Naive thymus-derived CD8-positive, alpha-beta T cell (primary cell): ENCODE measurements at regions not wholly inside any gene's neighbourhood (a gene's known extent, or its start where the extent isn't known, plus 50 kb on each side); places are given as distances from the start of the nearest gene placed in this dataset.

Experiments
- ATAC-seq, 2 donors: fragments of 150-1000 bp; cut with Tn5 transposase in 1 of 2; sonication (Bioruptor Pico), chemical (Tn5 transposase) in 1 of 2; 1 replicate in 1 of 2; 2 replicates in 1 of 2; pipeline ENCODE4 v1.10.0; 2021; ENCODE audit warnings: mild to moderate bottlenecking in 2 of 2, moderate library complexity in 2 of 2
- POLR2A ChIA-PET: fragments of 350-600 bp; sonication (Branson Sonifier 250); formaldehyde crosslinking; loops from one replicate; lab custom pipeline; 2021; ENCODE audit warnings: antibody characterized with exemption; lab: Charles Lee
- DNase-seq, 10 donors: peaks; one replicate each; pipeline versions ENCODE4 v3.0.0 to v3.0.0-alpha.2; 2020 to 2022
- H3K27ac Mint-ChIP-seq, 10 donors: one replicate each; pipeline ENCODE4 v1.8.0; 2020 to 2022; ENCODE audit warnings: mild to moderate bottlenecking in 10 of 10, mixed read lengths in 10 of 10, moderate library complexity in 4 of 10, inconsistent platforms in 1 of 10
- H3K27me3 Mint-ChIP-seq, 5 donors: one replicate each; pipeline ENCODE4 v1.8.0; 2021 to 2022; ENCODE audit warnings: mixed read lengths in 5 of 5
- H3K36me3 Mint-ChIP-seq, 3 donors: one replicate each; pipeline ENCODE4 v1.8.0; 2020 to 2022; ENCODE audit warnings: mixed read lengths in 3 of 3, mild to moderate bottlenecking in 2 of 3, inconsistent platforms in 1 of 3
- H3K4me1 Mint-ChIP-seq, 4 donors: one replicate each; pipeline ENCODE4 v1.8.0; 2021 to 2022; ENCODE audit warnings: mixed read lengths in 4 of 4
- H3K4me3 Mint-ChIP-seq, 10 donors: one replicate each; pipeline ENCODE4 v1.8.0; 2020 to 2022; ENCODE audit warnings: mild to moderate bottlenecking in 10 of 10, mixed read lengths in 10 of 10, moderate library complexity in 6 of 10, inconsistent platforms in 1 of 10
- H3K9me3 Mint-ChIP-seq, 9 donors: one replicate each; pipeline ENCODE4 v1.8.0; 2020 to 2022; ENCODE audit warnings: mixed read lengths in 9 of 9, mild to moderate bottlenecking in 3 of 9, inconsistent platforms in 1 of 9, moderate library complexity in 1 of 9

DNA sequence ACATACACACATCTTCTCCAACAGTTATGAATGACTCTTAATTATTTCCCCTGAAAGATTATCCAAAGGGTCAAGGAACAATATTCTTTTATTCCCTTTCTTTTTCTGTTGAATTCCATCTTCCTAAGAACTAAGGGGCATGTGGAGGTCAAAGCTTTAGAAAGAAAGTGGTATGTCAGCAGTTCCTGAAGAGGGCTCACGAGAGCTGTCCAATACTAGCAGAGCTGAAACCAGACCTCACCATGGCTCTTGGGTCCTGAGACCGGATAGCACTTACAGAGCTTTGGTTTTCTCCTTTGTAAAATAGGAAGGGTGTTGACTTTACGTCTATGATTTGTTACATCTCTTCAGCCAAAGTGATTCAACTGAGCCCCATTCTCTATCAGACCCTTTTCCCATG lies 109.8 kb upstream of the FREM2 start:
- Mint-ChIP-seq H3K9me3 (no peaks in the 10 kb centered on the region), H3K36me3 (no peaks in the 10 kb centered on the region), H3K27me3 (peaks cover 0 to 4% (median 1%) of the 10 kb centered on the region in 5 donors), H3K27ac (no peak overlapping the region), H3K4me3 (no peak overlapping the region), H3K4me1 (no peaks in the 10 kb centered on the region)
- DNase-seq: no peak
- POLR2A ChIA-PET: no interaction called here
- no peak for ATAC-seq

DNA sequence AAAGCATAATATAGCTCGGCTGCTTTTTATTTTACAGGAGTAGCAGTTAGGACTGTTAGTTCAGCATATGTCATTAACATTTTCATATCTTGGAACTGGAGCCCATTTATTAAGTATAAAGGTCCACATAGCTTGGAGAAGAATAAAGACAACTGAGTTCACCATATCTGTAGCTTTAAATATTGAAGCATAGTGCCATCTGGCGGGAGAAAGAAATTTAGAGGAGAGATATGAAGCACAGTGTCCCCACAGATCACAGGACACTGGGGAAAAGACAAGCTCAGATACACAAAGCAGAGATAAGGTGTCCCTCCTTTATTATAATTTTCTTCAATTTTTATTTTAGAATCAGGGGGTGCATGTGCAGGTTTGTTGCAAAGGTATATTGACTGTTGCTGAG lies 104.7 kb upstream of the FREM2 start:
- no peak for ATAC-seq
- H3K4me3 Mint-ChIP-seq: no peak overlapping the region
- no peaks in the 10 kb centered on the region for H3K36me3 Mint-ChIP-seq
- peak in 2 of 10 donors; percentile 2 to 6 for DNase-seq
- peaks cover 0 to 12% (median 2%) of the 10 kb centered on the region in 5 donors for H3K27me3 Mint-ChIP-seq
- H3K9me3 Mint-ChIP-seq: no peaks in the 10 kb centered on the region
- POLR2A ChIA-PET: no interaction called here
- H3K27ac Mint-ChIP-seq: no peak overlapping the region
- no peaks in the 10 kb centered on the region for H3K4me1 Mint-ChIP-seq

DNA sequence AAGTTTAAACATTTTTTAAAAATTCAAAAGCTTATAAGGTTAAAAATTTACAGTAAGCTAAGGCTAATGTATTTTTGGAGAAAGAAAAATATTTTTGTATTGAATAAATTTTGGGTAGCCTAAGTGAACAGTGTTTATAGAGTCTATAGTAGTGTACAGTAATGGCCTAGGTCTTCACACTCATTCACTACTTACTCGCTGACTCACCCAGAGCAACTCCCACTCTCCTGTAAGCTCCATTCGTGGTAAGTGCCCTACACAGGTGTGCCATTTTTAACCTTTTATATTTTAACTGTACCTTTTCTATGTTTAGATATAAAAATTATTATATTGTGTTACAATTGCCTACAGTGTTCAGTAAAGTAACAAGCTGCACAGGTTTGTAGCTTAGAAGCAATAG lies 96.6 kb upstream of the FREM2 start:
- H3K4me1 Mint-ChIP-seq: no peaks in the 10 kb centered on the region
- peaks cover 2 to 11% (median 8%) of the 10 kb centered on the region in 5 donors for H3K27me3 Mint-ChIP-seq
- DNase-seq (no peak), ATAC-seq (no peak)
- no peak overlapping the region for H3K4me3 Mint-ChIP-seq
- H3K27ac Mint-ChIP-seq: no peak overlapping the region
- POLR2A ChIA-PET: no interaction called here
- peaks cover 0 to 10% (median 0%) of the 10 kb centered on the region in 9 donors for H3K9me3 Mint-ChIP-seq
- no peaks in the 10 kb centered on the region for H3K36me3 Mint-ChIP-seq

DNA sequence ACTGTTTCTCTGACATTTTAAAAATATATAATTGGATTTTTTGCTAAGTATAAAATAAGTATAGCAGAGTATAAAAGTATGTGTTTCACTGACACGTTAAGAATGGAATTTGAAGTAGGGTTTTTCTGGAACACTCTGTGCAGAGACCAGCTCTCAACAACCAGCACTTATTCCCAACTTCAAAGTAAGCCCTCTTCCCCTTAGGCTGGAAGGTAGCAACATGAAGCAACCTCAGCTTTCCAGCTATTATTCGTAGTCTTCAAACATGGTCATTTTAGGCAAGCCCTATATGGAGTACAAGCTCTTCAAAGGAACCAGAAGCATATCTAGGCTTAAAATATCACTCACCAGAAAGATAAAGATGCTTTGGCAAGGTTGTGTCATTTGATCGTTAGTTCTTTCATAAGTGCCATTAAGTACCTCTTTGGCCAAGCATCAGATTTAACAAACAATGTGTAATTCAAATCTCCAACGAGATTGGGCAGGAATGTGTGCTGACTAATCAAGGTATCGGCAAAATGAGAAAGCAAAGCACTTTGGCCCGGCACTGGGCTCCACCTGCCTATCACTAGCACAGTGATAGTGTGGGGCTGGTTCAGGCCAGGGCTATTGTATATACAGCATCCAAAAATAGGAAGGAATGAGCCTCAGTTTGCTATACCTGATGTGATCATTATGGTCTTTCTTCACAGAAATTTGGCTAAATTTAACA lies 95.9 kb upstream of the FREM2 start:
- no peaks in the 10 kb centered on the region for H3K4me1 Mint-ChIP-seq
- POLR2A ChIA-PET: no interaction called here
- no peak for ATAC-seq

GRCh38 chr13:38602266-38602665 lies 84.6 kb upstream of the FREM2 start:
- H3K4me3 Mint-ChIP-seq: no peak overlapping the region
- DNase-seq (no peak), ATAC-seq (no peak)
- POLR2A ChIA-PET: no interaction called here
- no peak overlapping the region for H3K27ac Mint-ChIP-seq
- H3K27me3 Mint-ChIP-seq: peaks cover 4 to 32% (median 7%) of the 10 kb centered on the region in 5 donors
- peaks cover 0 to 2% (median 0%) of the 10 kb centered on the region in 9 donors for H3K9me3 Mint-ChIP-seq
- no peaks in the 10 kb centered on the region for H3K4me1 Mint-ChIP-seq
- H3K36me3 Mint-ChIP-seq: no peaks in the 10 kb centered on the region

More for the DNA sequence above, 95.9 kb upstream of the FREM2 start:
- H3K9me3 Mint-ChIP-seq: peaks cover 0 to 10% (median 0%) of the 10 kb centered on the region in 9 donors
- no peak overlapping the region for H3K4me3 Mint-ChIP-seq
- no peaks in the 10 kb centered on the region for H3K36me3 Mint-ChIP-seq
- no peak overlapping the region for H3K27ac Mint-ChIP-seq
- peaks cover 2 to 14% (median 9%) of the 10 kb centered on the region in 5 donors for H3K27me3 Mint-ChIP-seq
- DNase-seq: no peak

- no peak overlapping the region for H3K4me3 Mint-ChIP-seq
- ATAC-seq: no peak
- no peaks in the 10 kb centered on the region for H3K4me1 Mint-ChIP-seq
- no peaks in the 10 kb centered on the region for H3K36me3 Mint-ChIP-seq
- POLR2A ChIA-PET: no interaction called here
- no peak for DNase-seq
- H3K27me3 Mint-ChIP-seq: peaks cover 0 to 23% (median 3%) of the 10 kb centered on the region in 5 donors
- no peak overlapping the region for H3K27ac Mint-ChIP-seq
- peaks cover 0 to 2% (median 0%) of the 10 kb centered on the region in 9 donors for H3K9me3 Mint-ChIP-seq
Observed at GRCh38 chr13:38606699-38607535, 80.0 kb upstream of the FREM2 start.

DNA sequence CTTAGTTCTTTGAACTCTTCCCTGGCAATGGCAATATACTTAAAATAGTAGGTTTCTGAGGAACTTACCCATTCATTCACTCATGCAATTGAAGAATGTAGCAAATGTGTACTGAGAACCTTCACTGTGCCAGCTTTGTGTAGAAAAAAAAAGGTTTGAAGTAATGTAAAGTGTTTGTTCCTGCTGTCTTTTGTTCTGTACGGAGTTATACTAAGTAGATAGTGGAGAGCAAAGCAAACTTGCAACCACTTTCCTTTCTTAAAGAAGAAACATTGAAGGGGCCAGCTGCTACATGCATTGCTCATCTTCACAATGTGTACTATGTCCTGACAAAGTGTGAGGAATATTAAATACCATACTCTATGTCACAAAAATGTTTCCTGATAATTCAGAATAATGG lies 68.9 kb upstream of the FREM2 start:
- POLR2A ChIA-PET: no interaction called here
- Mint-ChIP-seq H3K27me3 (peaks cover 0 to 2% (median 0%) of the 10 kb centered on the region in 5 donors), H3K4me1 (no peaks in the 10 kb centered on the region), H3K9me3 (peaks cover 0 to 3% (median 0%) of the 10 kb centered on the region in 9 donors), H3K36me3 (no peaks in the 10 kb centered on the region), H3K4me3 (no peak overlapping the region), H3K27ac (no peak overlapping the region)
- DNase-seq (no peak), ATAC-seq (no peak)

DNA sequence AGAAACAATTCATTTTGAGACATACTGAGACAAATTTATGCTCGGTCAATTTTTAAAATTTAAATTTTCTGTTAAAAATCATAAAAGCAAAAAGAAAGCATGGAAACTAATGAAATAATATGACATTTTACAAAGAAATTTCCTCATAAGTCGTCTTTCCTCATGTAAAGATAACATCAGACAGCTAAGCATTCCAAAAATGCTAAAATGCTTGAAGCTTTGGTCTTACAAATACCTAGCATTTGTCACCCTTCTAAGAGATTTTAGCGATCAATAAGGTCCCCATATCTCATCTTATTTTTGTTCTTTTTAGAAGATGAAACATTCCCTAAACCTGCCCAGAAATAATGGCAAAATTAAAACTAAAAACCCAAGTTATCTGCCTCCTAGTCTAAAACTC lies 68.5 kb upstream of the FREM2 start:
- DNase-seq: no peak
- Mint-ChIP-seq H3K27me3 (peaks cover 0 to 2% (median 0%) of the 10 kb centered on the region in 5 donors), H3K4me3 (no peak overlapping the region), H3K9me3 (peaks cover 0 to 3% (median 0%) of the 10 kb centered on the region in 9 donors), H3K27ac (no peak overlapping the region), H3K36me3 (no peaks in the 10 kb centered on the region), H3K4me1 (no peaks in the 10 kb centered on the region)
- ATAC-seq: no peak
- POLR2A ChIA-PET: no interaction called here

GRCh38 chr13:38618881-38619280 lies 68.0 kb upstream of the FREM2 start:
- ATAC-seq: no peak
- no peaks in the 10 kb centered on the region for H3K4me1 Mint-ChIP-seq
- H3K36me3 Mint-ChIP-seq: no peaks in the 10 kb centered on the region
- peaks cover 0 to 2% (median 0%) of the 10 kb centered on the region in 5 donors for H3K27me3 Mint-ChIP-seq
- H3K9me3 Mint-ChIP-seq: peaks cover 0 to 3% (median 0%) of the 10 kb centered on the region in 9 donors
- no peak overlapping the region for H3K4me3 Mint-ChIP-seq
- POLR2A ChIA-PET: no interaction called here
- no peak for DNase-seq
- H3K27ac Mint-ChIP-seq: no peak overlapping the region

DNA sequence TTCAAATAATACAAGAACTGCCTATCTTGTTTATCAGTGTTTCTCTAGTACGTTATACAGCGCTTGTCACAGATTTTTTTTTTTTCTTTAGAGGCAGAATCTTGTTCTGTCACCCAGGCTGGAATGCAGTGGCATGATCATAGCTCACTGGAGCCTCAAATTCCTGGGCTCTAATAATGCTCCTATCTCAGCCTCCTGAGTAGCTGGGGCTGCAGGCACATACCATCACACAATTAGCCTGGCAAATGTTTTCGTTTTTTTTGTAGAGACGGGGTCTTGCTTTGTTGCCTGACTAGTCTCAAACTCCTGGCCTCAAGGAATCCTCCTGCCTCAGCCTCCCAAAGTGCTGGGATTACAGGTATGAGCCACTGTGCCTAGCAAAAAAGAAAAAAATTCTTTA lies 66.0 kb upstream of the FREM2 start:
- peaks cover 0 to 2% (median 0%) of the 10 kb centered on the region in 4 donors for H3K4me1 Mint-ChIP-seq
- no peak overlapping the region for H3K27ac Mint-ChIP-seq
- DNase-seq: no peak
- H3K36me3 Mint-ChIP-seq: no peaks in the 10 kb centered on the region
- POLR2A ChIA-PET: interaction anchor here (0.6 kb wide), 1 partner anchor 65 kb away, joined by 3 read pairs; no protein-coding TSS in a partner anchor
- no peak overlapping the region for H3K4me3 Mint-ChIP-seq
- ATAC-seq: no peak
- H3K27me3 Mint-ChIP-seq: peaks cover 0 to 2% (median 1%) of the 10 kb centered on the region in 5 donors
- H3K9me3 Mint-ChIP-seq: no peaks in the 10 kb centered on the region

DNA sequence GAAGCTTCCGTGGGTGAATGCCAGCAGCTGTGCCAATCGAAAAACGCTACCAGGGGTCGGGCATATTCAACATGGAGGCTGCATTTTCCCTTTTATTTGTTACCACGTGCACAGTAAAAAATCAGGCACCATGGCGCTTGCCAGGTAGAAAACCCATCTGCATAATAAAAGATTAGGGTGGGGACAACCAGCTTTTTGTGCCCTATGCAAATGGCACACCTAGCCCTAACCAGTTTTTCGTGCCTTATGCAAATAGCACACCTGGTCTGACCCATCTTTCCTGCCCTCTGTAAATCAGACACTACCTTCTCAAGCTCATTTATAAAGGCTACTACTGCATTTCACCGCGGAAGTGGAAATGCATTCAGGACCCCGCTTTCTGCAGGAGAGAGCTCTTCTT lies 62.1 kb upstream of the FREM2 start:
- H3K9me3 Mint-ChIP-seq: no peaks in the 10 kb centered on the region
- H3K36me3 Mint-ChIP-seq: no peaks in the 10 kb centered on the region
- DNase-seq: no peak
- H3K4me3 Mint-ChIP-seq: no peak overlapping the region
- H3K4me1 Mint-ChIP-seq: peaks cover 0 to 2% (median 0%) of the 10 kb centered on the region in 4 donors
- H3K27ac Mint-ChIP-seq: no peak overlapping the region
- no peak for ATAC-seq
- H3K27me3 Mint-ChIP-seq: peaks cover 0 to 1% (median 0%) of the 10 kb centered on the region in 5 donors
- POLR2A ChIA-PET: no interaction called here

DNA sequence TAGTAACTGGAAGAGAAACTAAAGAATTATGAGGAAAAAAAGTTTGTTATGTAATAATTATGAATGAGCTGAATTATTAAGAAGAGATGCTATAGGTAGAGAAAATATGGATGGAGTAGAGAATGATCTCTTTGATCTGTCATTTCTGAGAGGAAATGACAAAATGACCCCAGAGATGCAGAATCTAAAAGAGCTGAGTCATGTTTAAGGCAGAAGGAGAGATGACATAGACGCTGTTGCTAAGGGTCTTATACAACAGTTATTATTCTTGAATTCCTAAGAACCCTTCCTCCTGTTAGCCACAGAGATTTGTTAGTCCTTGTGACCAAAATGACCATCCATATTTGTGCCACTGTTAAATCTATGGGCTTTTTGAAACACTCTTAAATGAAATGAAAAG lies 58.3 kb upstream of the FREM2 start:
- peaks cover 0 to 1% (median 0%) of the 10 kb centered on the region in 5 donors for H3K27me3 Mint-ChIP-seq
- H3K9me3 Mint-ChIP-seq: no peaks in the 10 kb centered on the region
- no peak overlapping the region for H3K4me3 Mint-ChIP-seq
- peaks cover 0 to 2% (median 0%) of the 10 kb centered on the region in 4 donors for H3K4me1 Mint-ChIP-seq
- H3K27ac Mint-ChIP-seq: no peak overlapping the region
- DNase-seq (no peak), ATAC-seq (no peak)
- H3K36me3 Mint-ChIP-seq: no peaks in the 10 kb centered on the region
- POLR2A ChIA-PET: no interaction called here

DNA sequence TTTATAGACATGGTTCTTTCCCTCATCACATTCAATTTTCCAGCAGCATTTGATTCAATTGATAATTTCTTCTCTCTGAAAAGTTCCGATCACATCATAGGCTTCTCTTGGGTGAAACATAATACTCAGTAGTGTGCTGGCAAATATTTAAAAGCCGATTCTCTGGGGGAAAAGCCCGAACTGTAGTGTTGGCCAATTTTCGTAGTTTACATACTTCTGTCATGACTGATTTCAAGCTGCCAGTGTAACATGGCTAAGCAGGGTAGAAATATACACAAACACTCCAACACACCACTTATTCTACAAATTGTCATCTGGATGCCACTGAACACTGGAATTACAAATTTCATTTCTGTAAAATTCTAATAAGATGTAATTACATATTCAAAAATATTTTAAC lies 56.1 kb upstream of the FREM2 start:
- H3K27me3 Mint-ChIP-seq: peaks cover 0 to 2% (median 0%) of the 10 kb centered on the region in 5 donors
- H3K4me1 Mint-ChIP-seq: no peaks in the 10 kb centered on the region
- ATAC-seq (no peak), DNase-seq (no peak)
- POLR2A ChIA-PET: no interaction called here
- no peaks in the 10 kb centered on the region for H3K36me3 Mint-ChIP-seq
- no peak overlapping the region for H3K4me3 Mint-ChIP-seq
- no peak overlapping the region for H3K27ac Mint-ChIP-seq
- no peaks in the 10 kb centered on the region for H3K9me3 Mint-ChIP-seq
